D721Med (cell line): ENCODE measurements at regions not wholly inside any gene's neighbourhood (a gene's known extent, or its start where the extent isn't known, plus 50 kb on each side); places are given as distances from the start of the nearest gene placed in this dataset.

Experiments used
- DNase-seq: peaks from one replicate; pipeline ENCODE4 v3.0.0; 2011; ENCODE audit warnings: low spot score; ENCODE audit not compliant: insufficient read length
- FAIRE-seq: peaks from 2 replicates; lab custom pipeline; 2011; peaks lifted over from hg19 to GRCh38; lab: Jason Lieb, UNC
- CTCF ChIP-seq: IDR thresholded peaks from 2 replicates; pipeline ENCODE4 v1.5.1; 2012; ENCODE audit warnings: mild to moderate bottlenecking, control low read depth; ENCODE audit not compliant: insufficient read depth; ENCODE audit errors: missing control alignments

- TF ChIP-seq CTCF = no peak
- DNase-seq (no peak), FAIRE-seq (no peak)
These were observed 298.8 kb downstream of the NDFIP2 start for GRCh38 chr13:79779761-79780160.

- FAIRE-seq = no peak
- TF ChIP-seq CTCF = no peak
- DNase-seq = no peak
These were observed 297.9 kb downstream of the NDFIP2 start for GRCh38 chr13:79778741-79779460.

- DNase-seq (no peak), FAIRE-seq (no peak)
- TF ChIP-seq CTCF = no peak
These were observed 296.5 kb downstream of the NDFIP2 start for GRCh38 chr13:79777504-79777903.

- no peak for TF ChIP-seq CTCF
- no peak for FAIRE-seq
- DNase-seq = no peak
These were observed 295.8 kb downstream of the NDFIP2 start for GRCh38 chr13:79776531-79777295.

GRCh38 chr13:79775830-79776229, 294.9 kb downstream of the NDFIP2 start:
- FAIRE-seq (no peak), DNase-seq (no peak)
- peak; percentile 65 for TF ChIP-seq CTCF

GRCh38 chr13:79772811-79773210, 291.9 kb downstream of the NDFIP2 start:
- DNase-seq (no peak), FAIRE-seq (no peak)
- TF ChIP-seq CTCF = no peak

GRCh38 chr13:79771493-79771892, 290.5 kb downstream of the NDFIP2 start:
- FAIRE-seq (no peak), DNase-seq (no peak)
- no peak for TF ChIP-seq CTCF
